HG03469 (cell line): ENCODE measurements at regions not wholly inside any gene's neighbourhood (a gene's known extent, or its start where the extent isn't known, plus 50 kb on each side); places are given as distances from the start of the nearest gene placed in this dataset.

Experiments
- ATAC-seq: cut with Tn5 transposase; IDR thresholded peaks from one replicate; pipeline ENCODE4 v1.9.1; 2021; ENCODE audit warnings: mild to moderate bottlenecking, moderate library complexity, moderate number of reproducible peaks; ENCODE audit not compliant: unreplicated experiment

DNA sequence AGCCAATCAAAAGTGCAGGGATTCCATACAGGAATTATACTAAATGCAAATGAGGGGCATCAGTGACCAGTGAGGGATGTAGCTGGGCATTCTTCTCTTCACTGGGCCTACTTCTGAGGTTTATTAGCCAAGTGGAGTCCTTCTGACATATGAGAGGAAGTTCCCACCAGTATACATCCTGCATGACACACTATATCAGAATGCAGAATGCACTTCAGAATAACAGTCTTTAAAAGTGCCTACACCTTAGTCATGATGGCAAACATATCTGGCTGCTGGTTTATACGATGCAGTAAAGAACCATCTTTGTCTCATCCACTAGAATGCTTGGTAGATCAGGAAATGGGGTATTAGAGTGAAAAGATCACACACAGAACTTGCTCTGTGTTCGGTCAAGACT lies 180.3 kb upstream of the PPARGC1A start:
- no peak for ATAC-seq

DNA sequence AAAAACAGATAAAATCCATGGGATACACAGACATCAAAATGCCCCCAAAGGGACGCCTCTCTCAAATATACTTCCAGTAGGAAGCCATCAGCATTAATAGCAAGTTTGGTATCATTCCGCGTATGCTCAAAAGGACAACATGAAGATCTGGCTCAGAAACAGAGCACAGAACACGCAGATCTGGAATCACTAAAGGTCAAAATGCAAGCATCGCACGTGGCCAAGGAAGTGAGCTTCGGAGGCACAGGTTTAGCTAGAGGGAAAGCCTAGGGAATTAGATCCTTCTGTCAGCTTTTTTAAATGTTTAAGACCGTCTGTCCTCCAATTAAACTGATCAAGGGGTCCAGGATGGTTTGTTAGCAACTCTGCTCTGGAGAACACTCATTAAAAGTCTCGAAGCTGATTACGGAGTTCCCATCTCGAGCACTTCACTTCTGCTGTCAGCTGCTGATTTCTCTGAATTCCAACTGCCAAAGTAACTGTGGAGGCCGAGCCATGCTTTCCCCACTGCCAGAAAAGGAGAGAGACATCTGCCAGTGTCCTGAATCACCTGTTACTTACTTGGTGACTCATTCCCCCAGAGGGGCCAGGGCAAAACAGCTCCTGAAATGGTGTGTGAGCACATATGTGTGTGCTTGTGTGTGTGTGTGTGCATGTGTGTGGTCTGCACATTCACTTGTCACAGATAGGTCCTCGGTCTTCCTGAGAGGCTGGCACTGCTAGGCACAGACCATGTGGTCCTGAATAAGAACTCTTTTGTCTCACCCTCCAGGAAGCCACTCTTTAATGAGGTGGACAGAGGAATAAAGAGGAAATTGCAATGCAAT lies 177.7 kb upstream of the PPARGC1A start:
- ATAC-seq = no peak

- no peak for ATAC-seq
These were observed 176.1 kb upstream of the PPARGC1A start for GRCh38 chr4:24065974-24066373.

GRCh38 chr4:24063731-24064130 lies 173.9 kb upstream of the PPARGC1A start:
- ATAC-seq = no peak

GRCh38 chr4:24060932-24061331 lies 171.1 kb upstream of the PPARGC1A start:
- ATAC-seq = no peak

GRCh38 chr4:24059839-24060238 lies 170.0 kb upstream of the PPARGC1A start:
- no peak for ATAC-seq

GRCh38 chr4:24057915-24058559 lies 168.2 kb upstream of the PPARGC1A start:
- no peak for ATAC-seq

- ATAC-seq = no peak
These were observed 166.4 kb upstream of the PPARGC1A start for GRCh38 chr4:24056289-24056688.

GRCh38 chr4:24055623-24056022 lies 165.8 kb upstream of the PPARGC1A start:
- ATAC-seq = no peak

- no peak for ATAC-seq
These were observed 165.1 kb upstream of the PPARGC1A start for GRCh38 chr4:24054910-24055309.

GRCh38 chr4:24053934-24054333 lies 164.1 kb upstream of the PPARGC1A start:
- ATAC-seq = no peak

DNA sequence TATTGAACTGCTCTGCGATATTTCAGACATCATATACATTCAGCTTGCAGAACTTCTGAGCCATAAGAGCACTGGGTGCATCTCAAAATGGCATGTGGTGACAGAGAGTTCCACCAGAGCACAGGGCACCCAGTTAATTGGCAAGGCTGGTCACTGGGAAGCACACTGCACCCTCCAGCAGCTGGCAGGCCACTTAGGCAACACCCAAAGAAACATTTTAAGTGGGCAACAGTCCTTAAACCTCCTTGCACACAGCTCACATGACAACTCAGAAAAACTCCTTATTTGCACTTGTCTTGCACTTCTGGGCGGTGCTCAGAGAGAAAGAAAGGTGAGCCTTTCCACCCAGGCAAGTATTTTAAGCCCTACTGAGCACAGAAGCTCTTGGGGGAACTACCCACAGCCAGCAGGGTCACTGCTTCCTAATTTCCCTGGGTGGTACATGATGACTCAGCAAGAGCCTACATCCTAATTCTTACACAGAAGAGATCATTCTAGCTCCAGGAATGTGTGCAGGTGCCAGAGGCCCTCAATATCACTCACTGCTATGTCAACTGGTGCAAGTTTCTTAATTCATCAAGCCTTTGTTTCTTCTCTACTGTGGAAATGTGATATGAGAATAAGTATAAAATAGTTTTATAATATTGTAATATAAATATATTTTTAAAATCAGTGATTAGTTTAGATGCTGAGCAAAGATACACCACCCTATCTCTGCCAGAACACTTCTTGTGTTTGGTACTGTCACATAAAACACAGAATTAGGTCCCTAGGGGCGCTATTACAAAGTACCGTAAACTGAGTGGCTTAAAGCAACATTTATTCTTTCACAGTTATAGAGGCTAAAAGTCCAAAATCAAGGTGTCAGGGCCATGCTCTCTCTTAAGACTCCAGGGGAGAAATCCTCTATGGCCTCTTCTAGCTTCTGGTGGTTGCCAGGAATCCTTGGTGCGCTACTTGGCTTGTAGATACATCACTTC lies 155.1 kb upstream of the PPARGC1A start:
- ATAC-seq = no peak

DNA sequence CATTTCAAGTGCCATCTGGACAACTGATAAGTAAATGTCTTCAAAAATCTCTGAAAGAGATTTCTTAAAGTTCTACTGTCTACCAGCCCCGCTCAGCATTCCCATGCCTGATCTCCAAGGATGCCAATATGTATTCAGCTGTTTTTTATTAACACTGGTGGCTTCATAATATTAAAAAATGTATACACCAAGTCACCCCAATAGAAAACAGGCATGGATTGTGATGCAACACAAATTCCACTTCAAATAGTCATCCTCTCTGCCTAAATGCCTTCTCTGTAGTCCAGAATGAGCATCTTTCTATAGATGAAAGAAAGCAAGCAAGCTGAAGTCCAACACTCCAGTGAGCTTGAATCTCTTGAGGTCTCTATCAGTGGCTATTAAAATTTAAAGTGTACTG lies 152.2 kb upstream of the PPARGC1A start:
- no peak for ATAC-seq

- ATAC-seq = no peak
These were observed 151.0 kb upstream of the PPARGC1A start for GRCh38 chr4:24040811-24041210.

- no peak for ATAC-seq
These were observed 143.8 kb upstream of the PPARGC1A start for GRCh38 chr4:24033626-24034025.

DNA sequence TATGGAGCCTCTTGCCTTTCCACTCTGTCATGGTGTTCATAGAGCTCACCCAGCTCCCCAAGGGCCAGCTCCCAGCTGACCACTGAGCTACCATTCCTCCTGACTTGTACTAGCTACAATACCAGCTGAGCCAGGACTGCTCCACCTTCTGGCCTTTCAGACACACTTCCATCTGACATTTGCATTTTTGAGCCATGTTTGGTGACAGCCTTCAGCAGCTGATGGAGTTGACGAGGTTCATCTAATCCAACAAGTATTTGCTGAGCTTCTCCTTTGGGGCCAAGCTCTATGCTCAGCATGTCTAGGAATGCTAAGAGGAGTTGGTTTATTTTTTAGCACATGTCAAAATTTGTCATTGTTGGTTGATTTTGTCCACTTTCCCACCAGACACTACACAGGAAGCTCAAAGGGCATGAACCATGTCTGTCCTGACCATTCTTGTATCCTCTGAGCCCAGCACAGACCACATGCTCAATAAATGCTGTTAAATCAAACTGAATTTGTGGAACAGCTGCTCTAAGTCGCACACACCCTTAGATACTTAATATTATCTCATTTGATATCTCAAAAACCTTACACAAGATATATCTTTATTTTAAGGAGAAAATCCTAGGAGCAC lies 142.6 kb upstream of the PPARGC1A start:
- ATAC-seq = no peak

- no peak for ATAC-seq
These were observed 136.7 kb upstream of the PPARGC1A start for GRCh38 chr4:24026596-24026995.

DNA sequence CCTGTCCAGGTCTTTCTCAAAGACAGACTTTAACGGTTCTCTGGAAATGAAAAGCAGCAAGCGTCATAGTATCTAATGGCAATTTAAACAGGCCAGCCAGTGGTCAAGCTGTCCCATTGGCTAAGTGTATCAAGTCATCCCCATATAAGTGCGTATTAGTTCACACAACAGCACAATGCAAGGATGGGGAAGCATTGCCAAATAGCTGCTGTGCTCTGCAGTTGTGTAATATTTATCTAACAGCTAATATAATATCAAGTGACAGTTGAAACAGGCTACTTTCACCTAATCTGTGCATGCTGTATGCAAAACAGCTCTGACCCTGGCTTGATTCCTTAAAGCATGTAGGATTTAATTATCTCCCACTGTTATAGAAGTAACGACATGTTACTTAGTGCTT lies 134.8 kb upstream of the PPARGC1A start:
- ATAC-seq = no peak

GRCh38 chr4:24024157-24024556 lies 134.3 kb upstream of the PPARGC1A start:
- no peak for ATAC-seq

- no peak for ATAC-seq
These were observed 125.9 kb upstream of the PPARGC1A start for GRCh38 chr4:24015782-24016181.
